Thyroid gland (tissue), 4 donors: ENCODE measurements at regions not wholly inside any gene's neighbourhood (a gene's known extent, or its start where the extent isn't known, plus 50 kb on each side); places are given as distances from the start of the nearest gene placed in this dataset.

Experiments
- DNase-seq, 2 donors: peaks; one replicate each; pipeline ENCODE4 v3.0.0-alpha.2; 2019
- H3K27ac ChIP-seq, 3 donors: fragments of 200-600 bp; sonication (generic); 1 replicate in 2 of 3; 2 replicates in 1 of 3; pipeline ENCODE4 v1.5.1; 2016 to 2019; ENCODE audit warnings: mild to moderate bottlenecking in 1 of 3, moderate library complexity in 1 of 3
- H3K27me3 ChIP-seq: fragments of 200-600 bp; sonication (generic); one replicate; pipeline ENCODE4 v1.5.1; 2019
- H3K36me3 ChIP-seq, 2 donors: fragments of 200-600 bp; sonication (generic); one replicate each; pipeline ENCODE4 v1.5.1; 2016 to 2019
- H3K4me1 ChIP-seq, 2 donors: fragments of 200-600 bp; sonication (generic); one replicate each; pipeline ENCODE4 v1.5.1; 2017 to 2019
- H3K4me3 ChIP-seq, 3 donors: fragments of 200-600 bp; sonication (generic); replicated peaks in 1 of 3; 1 replicate in 2 of 3; 2 replicates in 1 of 3; pipeline ENCODE4 v1.5.1; 2016; ENCODE audit warnings: mild to moderate bottlenecking in 1 of 3
- H3K9me3 ChIP-seq: fragments of 200-600 bp; sonication (generic); one replicate; pipeline ENCODE4 v1.5.1; 2017
- CTCF ChIP-seq, 6 experiments: fragments of 200-600 bp in 3 of 6; fragments of 450-650 bp in 3 of 6; sonication (generic) in 3 of 6; IDR thresholded peaks; one replicate each; pipeline ENCODE4 v1.5.1; 2016 to 2019; ENCODE audit warnings: antibody characterized with exemption in 6 of 6, mild to moderate bottlenecking in 2 of 6, inconsistent platforms in 1 of 6, moderate library complexity in 1 of 6
- POLR2A ChIP-seq, 2 donors: fragments of 450-650 bp; IDR thresholded peaks; one replicate each; pipeline ENCODE4 v1.6.1; 2017; ENCODE audit warnings: antibody characterized with exemption in 2 of 2, mild to moderate bottlenecking in 2 of 2, moderate library complexity in 1 of 2
- WGBS, 2 donors: methylation state at CpG; one replicate each; pipeline ENCODE4 v1.1.5; 2017; 5-methylcytosine and 5-hydroxymethylcytosine counted together
- intact Hi-C: fragments of 100-400 bp; cut with DNase I; formaldehyde crosslinking; loops from one replicate; pipeline ENCODE4 v1.15.1; 2023

- Histone ChIP-seq H3K36me3 (no peaks in the 10 kb centered on the region), H3K4me1 (no peaks in the 10 kb centered on the region), H3K27me3 (no peaks in the 10 kb centered on the region), H3K9me3 (no peaks in the 10 kb centered on the region), H3K27ac (no peak overlapping the region), H3K4me3 (no peak overlapping the region)
- no peak for TF ChIP-seq CTCF (IDR thresholded peaks at IDR 0.05)
- no peak for TF ChIP-seq POLR2A (IDR thresholded peaks at IDR 0.05)
- intact Hi-C loops, result no loop called here
- WGBS, 2 donors, result 84 to 91% methylated on average over 4 of the region's 4 CpGs
- DNase-seq, result no peak
These were observed 200.1 kb upstream of the CAMK1G start for GRCh38 chr1:209383422-209383821.

- 71 to 74% methylated on average over 5 of the region's 5 CpGs for WGBS, 2 donors
- TF ChIP-seq POLR2A (IDR thresholded peaks at IDR 0.05) (no peak), CTCF (IDR thresholded peaks at IDR 0.05) (no peak)
These were observed 199.4 kb upstream of the CAMK1G start for GRCh38 chr1:209383907-209384709.

GRCh38 chr1:209384710-209385550, 198.6 kb upstream of the CAMK1G start:
- H3K27ac ChIP-seq, result no peak overlapping the region
- no peak for DNase-seq
- no peaks in the 10 kb centered on the region for H3K9me3 ChIP-seq
- WGBS, 2 donors, result 91% methylated on average over 2 of the region's 2 CpGs
- no peaks in the 10 kb centered on the region for H3K27me3 ChIP-seq
- TF ChIP-seq CTCF (IDR thresholded peaks at IDR 0.05) (no peak), POLR2A (IDR thresholded peaks at IDR 0.05) (no peak)
- H3K4me1 ChIP-seq, result no peaks in the 10 kb centered on the region
- intact Hi-C loops, result no loop called here
- H3K4me3 ChIP-seq, result no peak overlapping the region
- H3K36me3 ChIP-seq, result no peaks in the 10 kb centered on the region

More at GRCh38 chr1:209383907-209384709, 199.4 kb upstream of the CAMK1G start:
- DNase-seq, result no peak
- intact Hi-C loops, result no loop called here
- Histone ChIP-seq H3K27ac (no peak overlapping the region), H3K36me3 (no peaks in the 10 kb centered on the region), H3K9me3 (no peaks in the 10 kb centered on the region), H3K4me3 (no peak overlapping the region), H3K27me3 (no peaks in the 10 kb centered on the region), H3K4me1 (no peaks in the 10 kb centered on the region)

- Histone ChIP-seq H3K9me3 (no peaks in the 10 kb centered on the region), H3K36me3 (no peaks in the 10 kb centered on the region), H3K27me3 (no peaks in the 10 kb centered on the region), H3K4me1 (no peaks in the 10 kb centered on the region), H3K27ac (no peak overlapping the region), H3K4me3 (no peak overlapping the region)
- WGBS, 2 donors, result 83 to 87% methylated on average over 2 of the region's 2 CpGs
- TF ChIP-seq CTCF (IDR thresholded peaks at IDR 0.05), result no peak
- TF ChIP-seq POLR2A (IDR thresholded peaks at IDR 0.05), result no peak
- intact Hi-C loops, result no loop called here
- no peak for DNase-seq
These were observed 197.4 kb upstream of the CAMK1G start for GRCh38 chr1:209386156-209386555.
